K562 (cell line): ENCODE measurements at regions not wholly inside any gene's neighbourhood (a gene's known extent, or its start where the extent isn't known, plus 50 kb on each side); places are given as distances from the start of the nearest gene placed in this dataset.

Source experiments
- ATAC-seq: fragments of 200-7000 bp; cut with Tn5 transposase; 3 replicates; pipeline ENCODE4 v1.9.1; 2020; ENCODE audit warnings: moderate library complexity
- BruUV-seq: library from RNA; stranded (reverse); fragments of 400-500 nt; replicated peaks from 2 replicates; lab custom pipeline; 2021; lab: Mats Ljungman, UMichigan
- CTCF ChIA-PET: fragments of 300-600 bp; formaldehyde crosslinking; extraction: SDS; loops from one replicate; lab custom pipeline; 2021; ENCODE audit warnings: low intra/inter-chr PET ratio; lab: Yijun Ruan, JAX
- POLR2A ChIA-PET: fragments of 300-600, 350-650 bp; sonication (Branson Sonifier 250); formaldehyde crosslinking; extraction: SDS; loops from one replicate; lab custom pipeline; 2021; ENCODE audit warnings: antibody characterized with exemption, inconsistent platforms; lab: Yijun Ruan, JAX
- DNase-seq, 4 experiments: peaks; one replicate each; pipeline versions ENCODE4 v3.0.0 to v3.0.0-alpha.2; 2011 to 2018; ENCODE audit warnings: low spot score in 3 of 4, mixed read lengths in 3 of 4; ENCODE audit errors: extremely low read depth in 1 of 4
- FAIRE-seq: peaks from 2 replicates; lab custom pipeline; 2011; peaks lifted over from hg19 to GRCh38; lab: Jason Lieb, UNC
- H2AFZ ChIP-seq: 2 replicates; pipeline ENCODE4 v1.6.0; 2011; ENCODE audit warnings: low read depth, low read length, control low read depth, inconsistent platforms
- H3K27ac ChIP-seq: fragments of 200-600 bp; 3 replicates; pipeline ENCODE4 v1.8.0; 2011; ENCODE audit warnings: low read depth, mild to moderate bottlenecking, control low read depth, inconsistent platforms, low read length, moderate library complexity, mixed read lengths; ENCODE audit errors: extremely low read depth
- H3K27me3 ChIP-seq, 2 experiments: fragments of 300-600 bp in 1 of 2; 2 replicates in 1 of 2; 3 replicates in 1 of 2; pipeline versions ENCODE4 v1.6.0 to v1.8.0; 2011; ENCODE audit warnings: inconsistent platforms in 2 of 2, low read length in 2 of 2, mild to moderate bottlenecking in 1 of 2, mixed read lengths in 1 of 2, moderate library complexity in 1 of 2; ENCODE audit not compliant: control insufficient read depth in 2 of 2, insufficient read depth in 2 of 2
- H3K36me3 ChIP-seq: fragments of 300-600 bp; 3 replicates; pipeline ENCODE4 v1.8.0; 2011; ENCODE audit warnings: mild to moderate bottlenecking, low read length, inconsistent platforms; ENCODE audit not compliant: control insufficient read depth, insufficient read depth
- H3K4me1 ChIP-seq, 2 experiments: fragments of 200-600 bp in 1 of 2; replicated peaks in 1 of 2; 2 replicates in 1 of 2; 3 replicates in 1 of 2; pipeline versions ENCODE4 v1.5.1 to v1.8.0; 2011; ENCODE audit warnings: inconsistent platforms in 2 of 2, low read length in 2 of 2, mild to moderate bottlenecking in 1 of 2, mixed read lengths in 1 of 2, moderate library complexity in 1 of 2; ENCODE audit not compliant: control insufficient read depth in 2 of 2, insufficient read depth in 2 of 2
- H3K4me2 ChIP-seq: 2 replicates; pipeline ENCODE4 v1.6.1; 2011; ENCODE audit warnings: low read length, control low read depth, inconsistent platforms, mixed read lengths; ENCODE audit not compliant: insufficient read depth
- H3K4me3 ChIP-seq: fragments of 200-600 bp; sonication (generic), shearing (Covaris generic); 2 replicates; pipeline ENCODE4 v1.5.1; 2016; ENCODE audit warnings: control low read depth, inconsistent platforms
- H3K79me2 ChIP-seq: fragments of 200-600 bp; 3 replicates; pipeline ENCODE4 v1.8.0; 2011; ENCODE audit warnings: low read length, inconsistent platforms; ENCODE audit not compliant: control insufficient read depth, insufficient read depth
- H3K9ac ChIP-seq, 2 experiments: 2 replicates each; pipeline versions ENCODE4 v1.6.0 to v1.6.1; 2011; ENCODE audit warnings: low read depth in 2 of 2, low read length in 2 of 2, control low read depth in 1 of 2, inconsistent platforms in 1 of 2, mild to moderate bottlenecking in 1 of 2, mixed read lengths in 1 of 2; ENCODE audit not compliant: insufficient read depth in 1 of 2
- H3K9me1 ChIP-seq: one replicate; pipeline ENCODE4 v1.6.0; 2011; ENCODE audit warnings: inconsistent platforms, mild to moderate bottlenecking, low read length, moderate library complexity; ENCODE audit not compliant: control insufficient read depth, insufficient read depth
- H3K9me3 ChIP-seq: replicated peaks from 2 replicates; pipeline ENCODE4 v1.5.1; 2011; ENCODE audit warnings: low read depth, low read length, inconsistent platforms; ENCODE audit not compliant: control insufficient read depth, insufficient read depth
- H4K20me1 ChIP-seq: replicated peaks from 2 replicates; pipeline ENCODE4 v1.6.1; 2011; ENCODE audit warnings: low read length, inconsistent platforms, mixed read lengths; ENCODE audit not compliant: control insufficient read depth, insufficient read depth
- CEBPB ChIP-seq: fragments of 450-650 bp; IDR thresholded peaks from 2 replicates; pipeline ENCODE4 v1.6.1; 2016; ENCODE audit warnings: missing genetic modification characterization, missing compliant biosample characterization
- KAT7 ChIP-seq: sonication (generic); formaldehyde crosslinking; IDR thresholded peaks from 2 replicates; pipeline ENCODE4 v1.8.0; 2022; ENCODE audit warnings: missing genetic modification reagents, mild to moderate bottlenecking, borderline replicate concordance
- KLF1 ChIP-seq: fragments of 450-650 bp; IDR thresholded peaks from 2 replicates; pipeline ENCODE4 v1.6.1; 2016; ENCODE audit warnings: missing genetic modification characterization, missing compliant biosample characterization
- PCBP2 ChIP-seq: fragments of 200-400 bp; formaldehyde crosslinking; IDR thresholded peaks from 2 replicates; pipeline ENCODE4 v1.6.1; 2018; ENCODE audit warnings: low read length, low read depth, mild to moderate bottlenecking, moderate library complexity; ENCODE audit not compliant: poor library complexity, severe bottlenecking
- PHB ChIP-seq: fragments of 250-450 bp; sonication (Bioruptor Pico); IDR thresholded peaks from 2 replicates; pipeline ENCODE4 v1.5.0; 2021
- RBM17 ChIP-seq: fragments of 200-400 bp; formaldehyde crosslinking; IDR thresholded peaks from 2 replicates; pipeline ENCODE4 v1.6.1; 2017; ENCODE audit warnings: low read depth, mild to moderate bottlenecking, low read length, borderline replicate concordance
- SRSF1 ChIP-seq: fragments of 200-400 bp; formaldehyde crosslinking; IDR thresholded peaks from 2 replicates; pipeline ENCODE4 v1.6.1; 2017; ENCODE audit warnings: mild to moderate bottlenecking, low read depth, low read length, moderate library complexity
- TAF1 ChIP-seq: IDR thresholded peaks from 2 replicates; pipeline ENCODE4 v1.6.1; 2011; ENCODE audit warnings: mild to moderate bottlenecking, low read length, moderate library complexity; ENCODE audit not compliant: insufficient read depth, control insufficient read depth, severe bottlenecking; ENCODE audit errors: extremely low read depth
- TAF15 ChIP-seq: fragments of 200-400 bp; formaldehyde crosslinking; IDR thresholded peaks from 2 replicates; pipeline ENCODE4 v1.6.1; 2017; ENCODE audit warnings: mild to moderate bottlenecking, low read depth, low read length, moderate library complexity
- TCF15 ChIP-seq: fragments of 250-450 bp; sonication (Bioruptor Pico); IDR thresholded peaks from 2 replicates; pipeline ENCODE4 v1.8.0; 2022; ENCODE audit warnings: moderate library complexity, mild to moderate bottlenecking, inconsistent platforms
- ZBTB2 ChIP-seq: fragments of 450-650 bp; IDR thresholded peaks from 2 replicates; pipeline ENCODE4 v1.6.1; 2016; ENCODE audit warnings: antibody characterized with exemption
- ZNF174 ChIP-seq: fragments of 250-450 bp; sonication (Bioruptor Pico); IDR thresholded peaks from 2 replicates; pipeline ENCODE4 v1.4.0; 2020; ENCODE audit warnings: mild to moderate bottlenecking
- ZNF263 ChIP-seq: sonication (generic); formaldehyde crosslinking; IDR thresholded peaks from 2 replicates; pipeline ENCODE4 v1.8.0; 2022; ENCODE audit warnings: mild to moderate bottlenecking, missing genetic modification reagents, borderline replicate concordance
- ZNF311 ChIP-seq: fragments of 250-450 bp; sonication (Bioruptor Pico); IDR thresholded peaks from 2 replicates; pipeline ENCODE4 v1.4.0; 2020; ENCODE audit warnings: mild to moderate bottlenecking, moderate library complexity
- ZNF707 ChIP-seq: fragments of 250-450 bp; sonication (Bioruptor Pico); conservative IDR thresholded peaks from 2 replicates; pipeline ENCODE4 v1.8.0; 2022; ENCODE audit warnings: inconsistent platforms, mild to moderate bottlenecking, moderate library complexity
- WGBS: fragments of 100-300 bp; shearing (Covaris generic); methylation state at CpG from one replicate; pipeline ENCODE4 v1.1.6; 2016; ENCODE audit warnings: low coverage, mixed read lengths; ENCODE audit not compliant: insufficient coverage; ENCODE audit errors: missing lambda C conversion rate; 5-methylcytosine and 5-hydroxymethylcytosine counted together
- in situ Hi-C: fragments of 300-500 bp; cut with MboI; formaldehyde crosslinking; loops from 4 replicates; pipeline ENCODE4 v1.15.0; 2018; ENCODE audit warnings: inconsistent platforms, mixed read lengths
- intact Hi-C: fragments of 100-400 bp; cut with micrococcal nuclease; formaldehyde crosslinking; loops from 2 replicates; pipeline ENCODE4 v1.14.2; 2022

GRCh38 chr16:62201911-62202310 is 165.7 kb upstream of the CDH8 start:
- H4K20me1 ChIP-seq: no peaks in the 10 kb centered on the region
- H3K27ac ChIP-seq: no peak overlapping the region
- H3K9me1 ChIP-seq: no peaks in the 10 kb centered on the region
- 0% methylated on average over 8 of the region's 8 CpGs for WGBS
- no peaks in the 10 kb centered on the region for H3K27me3 ChIP-seq
- no peak for ATAC-seq
- H3K9ac ChIP-seq: no peak overlapping the region
- H3K9me3 ChIP-seq: no peaks in the 10 kb centered on the region
- TF ChIP-seq TCF15 (CRISPR knock-in tag) (no peak), ZNF263 (CRISPR knock-in tag) (no peak), TAF15 (no peak), ZBTB2 (no peak), TAF1 (no peak), ZNF707 (CRISPR knock-in tag) (no peak), PHB (CRISPR knock-in tag) (no peak), KAT7 (CRISPR knock-in tag) (no peak), ZNF311 (CRISPR knock-in tag) (no peak), ZNF174 (CRISPR knock-in tag) (no peak), CEBPB (tag) (no peak), RBM17 (no peak), SRSF1 (no peak), PCBP2 (no peak), KLF1 (no peak)
- BruUV-seq: no TSS peak
- intact Hi-C loops: no loop called here
- no peak overlapping the region for H3K4me2 ChIP-seq
- in situ Hi-C loops: no loop called here
- H3K36me3 ChIP-seq: no peaks in the 10 kb centered on the region
- peak in 1 of 4 experiments; percentile 1 for DNase-seq
- no peak for FAIRE-seq
- no peak overlapping the region for H3K4me3 ChIP-seq
- CTCF ChIA-PET: no interaction called here
- H3K79me2 ChIP-seq: no peaks in the 10 kb centered on the region
- no peaks in the 10 kb centered on the region for H3K4me1 ChIP-seq
- H2AFZ ChIP-seq: no peak overlapping the region
- POLR2A ChIA-PET: no interaction called here
